Activated B cell treated with CpG ODN at 0.5 μM for 24 hours (primary cell): ENCODE measurements at regions not wholly inside any gene's neighbourhood (a gene's known extent, or its start where the extent isn't known, plus 50 kb on each side); places are given as distances from the start of the nearest gene placed in this dataset.

ENCODE experiments used
- ATAC-seq: fragments of 200-7000 bp; cut with Tn5 transposase; one replicate; pipeline ENCODE4 v1.10.0; 2021; ENCODE audit warnings: low read depth, mild to moderate bottlenecking, moderate library complexity
- CTCF ChIA-PET: fragments of 350-600 bp; sonication (Branson Sonifier 250); formaldehyde crosslinking; loops from one replicate; lab custom pipeline; 2021; ENCODE audit warnings: antibody characterized with exemption; lab: Charles Lee
- POLR2A ChIA-PET: fragments of 350-600 bp; sonication (Branson Sonifier 250); formaldehyde crosslinking; loops from one replicate; lab custom pipeline; 2021; ENCODE audit warnings: antibody characterized with exemption; lab: Charles Lee
- DNase-seq: peaks from one replicate; pipeline ENCODE4 v3.0.0; 2022
- H3K27ac Mint-ChIP-seq: one replicate; pipeline ENCODE4 v1.8.0; 2020; ENCODE audit warnings: mixed read lengths
- H3K27me3 Mint-ChIP-seq: one replicate; pipeline ENCODE4 v1.8.0; 2021; ENCODE audit warnings: mixed read lengths
- H3K36me3 Mint-ChIP-seq: one replicate; pipeline ENCODE4 v1.8.0; 2021; ENCODE audit warnings: low read depth, mixed read lengths
- H3K4me1 Mint-ChIP-seq: one replicate; pipeline ENCODE4 v1.8.0; 2021; ENCODE audit warnings: mixed read lengths
- H3K4me3 Mint-ChIP-seq: one replicate; pipeline ENCODE4 v1.8.0; 2020; ENCODE audit warnings: mild to moderate bottlenecking, mixed read lengths
- H3K9me3 Mint-ChIP-seq: one replicate; pipeline ENCODE4 v1.8.0; 2020; ENCODE audit warnings: mixed read lengths
- intact Hi-C: fragments of 100-400 bp; cut with micrococcal nuclease; formaldehyde crosslinking; loops from one replicate; pipeline ENCODE4 v1.15.1; 2024
- TF ChIP-seq, protein P1 (sequence below): fragments of 200-600 bp; IDR thresholded peaks from one replicate; pipeline ENCODE4 v1.8.0; 2022; ENCODE audit warnings: antibody characterized with exemption, mild to moderate bottlenecking

DNA sequence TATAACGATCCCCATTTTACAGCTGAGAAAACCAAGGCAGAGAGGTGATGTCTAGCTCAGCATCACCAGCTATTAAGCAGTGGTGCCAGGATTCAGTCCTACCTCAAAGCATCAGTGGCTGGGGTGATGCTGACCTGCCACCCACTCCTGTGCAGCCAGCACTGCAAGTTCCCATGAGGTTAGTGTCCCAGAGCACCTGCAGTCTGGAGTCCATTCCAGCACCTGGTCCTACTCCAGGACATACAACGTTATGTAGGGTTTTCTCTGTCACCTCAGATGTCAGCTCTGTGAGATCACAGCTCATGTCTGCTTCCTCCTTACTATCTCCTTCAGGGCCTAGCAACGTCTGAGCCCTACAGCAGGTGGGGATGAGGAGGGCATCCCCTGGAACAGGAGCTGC, 328.0 kb upstream of the HS6ST1 start:
- H3K9me3 Mint-ChIP-seq, result no peaks in the 10 kb centered on the region
- peaks cover 3% of the 10 kb centered on the region for H3K27me3 Mint-ChIP-seq
- ChIA-PET POLR2A (no interaction called here), CTCF (no interaction called here)
- ATAC-seq, result no peak
- H3K27ac Mint-ChIP-seq, result no peak overlapping the region
- no peak overlapping the region for H3K4me3 Mint-ChIP-seq
- TF ChIP-seq, protein P1, sequence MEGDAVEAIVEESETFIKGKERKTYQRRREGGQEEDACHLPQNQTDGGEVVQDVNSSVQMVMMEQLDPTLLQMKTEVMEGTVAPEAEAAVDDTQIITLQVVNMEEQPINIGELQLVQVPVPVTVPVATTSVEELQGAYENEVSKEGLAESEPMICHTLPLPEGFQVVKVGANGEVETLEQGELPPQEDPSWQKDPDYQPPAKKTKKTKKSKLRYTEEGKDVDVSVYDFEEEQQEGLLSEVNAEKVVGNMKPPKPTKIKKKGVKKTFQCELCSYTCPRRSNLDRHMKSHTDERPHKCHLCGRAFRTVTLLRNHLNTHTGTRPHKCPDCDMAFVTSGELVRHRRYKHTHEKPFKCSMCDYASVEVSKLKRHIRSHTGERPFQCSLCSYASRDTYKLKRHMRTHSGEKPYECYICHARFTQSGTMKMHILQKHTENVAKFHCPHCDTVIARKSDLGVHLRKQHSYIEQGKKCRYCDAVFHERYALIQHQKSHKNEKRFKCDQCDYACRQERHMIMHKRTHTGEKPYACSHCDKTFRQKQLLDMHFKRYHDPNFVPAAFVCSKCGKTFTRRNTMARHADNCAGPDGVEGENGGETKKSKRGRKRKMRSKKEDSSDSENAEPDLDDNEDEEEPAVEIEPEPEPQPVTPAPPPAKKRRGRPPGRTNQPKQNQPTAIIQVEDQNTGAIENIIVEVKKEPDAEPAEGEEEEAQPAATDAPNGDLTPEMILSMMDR, result no peak
- no peaks in the 10 kb centered on the region for H3K4me1 Mint-ChIP-seq
- H3K36me3 Mint-ChIP-seq, result no peaks in the 10 kb centered on the region
- no peak for DNase-seq
- intact Hi-C loops, result no loop called here

- H3K36me3 Mint-ChIP-seq, result peaks cover 1% of the 10 kb centered on the region
- CTCF ChIA-PET, result no interaction called here
- no peaks in the 10 kb centered on the region for H3K27me3 Mint-ChIP-seq
- intact Hi-C loops, result no loop called here
- no peaks in the 10 kb centered on the region for H3K9me3 Mint-ChIP-seq
- ATAC-seq, result no peak
- H3K27ac Mint-ChIP-seq, result no peak overlapping the region
- H3K4me1 Mint-ChIP-seq, result peaks cover 21% of the 10 kb centered on the region
- POLR2A ChIA-PET, result no interaction called here
- no peak overlapping the region for H3K4me3 Mint-ChIP-seq
- TF ChIP-seq, protein P1, result no peak
- DNase-seq, result no peak
These were observed 332.3 kb upstream of the HS6ST1 start for GRCh38 chr2:128651000-128651399.

GRCh38 chr2:128654408-128654807, 335.7 kb upstream of the HS6ST1 start:
- no peak for DNase-seq

DNA sequence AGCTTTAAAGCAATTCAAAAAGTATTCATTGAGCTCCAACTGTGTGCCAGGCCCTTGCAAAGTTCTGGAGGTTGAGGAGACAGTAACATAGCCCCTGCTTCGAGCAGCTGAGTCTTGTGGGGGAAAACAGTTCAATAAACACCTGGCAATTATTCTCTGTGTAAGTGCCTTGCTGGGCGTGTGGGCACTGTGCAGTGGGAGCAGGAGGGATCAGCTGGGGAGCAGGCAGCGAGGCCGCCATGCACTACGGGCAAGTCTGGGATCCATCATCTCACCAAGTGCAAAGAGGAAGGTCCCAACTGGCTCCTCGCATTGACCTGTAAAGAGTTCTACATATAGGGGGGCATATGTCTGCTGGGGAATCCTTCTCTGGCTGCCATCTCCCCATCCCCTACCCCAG, 342.2 kb upstream of the HS6ST1 start:
- POLR2A ChIA-PET, result no interaction called here
- no peak overlapping the region for H3K27ac Mint-ChIP-seq
- CTCF ChIA-PET, result no interaction called here
- no peak overlapping the region for H3K4me3 Mint-ChIP-seq
- H3K27me3 Mint-ChIP-seq, result peaks cover 23% of the 10 kb centered on the region
- intact Hi-C loops, result no loop called here
- TF ChIP-seq, protein P1, result no peak
- peaks cover 9% of the 10 kb centered on the region for H3K9me3 Mint-ChIP-seq
- H3K4me1 Mint-ChIP-seq, result peaks cover 2% of the 10 kb centered on the region
- DNase-seq, result no peak
- H3K36me3 Mint-ChIP-seq, result peaks cover 3% of the 10 kb centered on the region
- ATAC-seq, result no peak

More at GRCh38 chr2:128654408-128654807, 335.7 kb upstream of the HS6ST1 start:
- H3K36me3 Mint-ChIP-seq, result peaks cover 4% of the 10 kb centered on the region
- peak overlapping the region; percentile 12 for H3K4me3 Mint-ChIP-seq
- peaks cover 6% of the 10 kb centered on the region for H3K9me3 Mint-ChIP-seq
- CTCF ChIA-PET, result no interaction called here
- peak; percentile 88 for ATAC-seq
- TF ChIP-seq, protein P1, result no peak
- intact Hi-C loops, result no loop called here
- H3K4me1 Mint-ChIP-seq, result peaks cover 22% of the 10 kb centered on the region
- POLR2A ChIA-PET, result interaction anchor here (0.7 to 1.0 kb wide), 2 partner anchors 694 to 860 kb away, joined by 4 read pairs; no protein-coding TSS in a partner anchor
- no peaks in the 10 kb centered on the region for H3K27me3 Mint-ChIP-seq
- H3K27ac Mint-ChIP-seq, result peak overlapping the region; percentile 54

- Mint-ChIP-seq H3K27ac (no peak overlapping the region), H3K4me3 (no peak overlapping the region), H3K4me1 (no peaks in the 10 kb centered on the region), H3K36me3 (peaks cover 3% of the 10 kb centered on the region), H3K9me3 (peaks cover 9% of the 10 kb centered on the region), H3K27me3 (peaks cover 23% of the 10 kb centered on the region)
- ATAC-seq (no peak), DNase-seq (no peak)
- ChIA-PET POLR2A (no interaction called here), CTCF (no interaction called here)
- intact Hi-C loops, result no loop called here
- TF ChIP-seq, protein P1, result no peak
These were observed 342.6 kb upstream of the HS6ST1 start for GRCh38 chr2:128661311-128661710.
